ENCODE measurements at regions not wholly inside any gene's neighbourhood (a gene's known extent, or its start where the extent isn't known, plus 50 kb on each side); places are given as distances from the start of the nearest gene placed in this dataset.

GRCh38 chr11:92329646-92330045 is 105.0 kb downstream of the FAT3 start:
- H3K14ac ChIP-seq (ENCODE audit: insufficient read depth, low read length) = no peak overlapping the region
- H3K23me2 ChIP-seq (ENCODE audit: insufficient read length, low read depth, low read length, poor library complexity, severe bottlenecking) = no peaks in the 10 kb centered on the region
- no peak overlapping the region for H3K4me2 ChIP-seq (ENCODE audit: insufficient read depth, insufficient read length, low read length)
- H3T11ph ChIP-seq (ENCODE audit: low read length) = no peak overlapping the region
- Mint-ChIP-seq H3K27me3 (ENCODE audit: low read depth) (no peaks in the 10 kb centered on the region), H3K9me3 (no peaks in the 10 kb centered on the region; a peak in 2 of 5 replicates), H3K27ac (peak overlapping the region in 2 of 3 experiments; percentile 37 to 97; a peak in 4 of 7 replicates), H3K36me3 (ENCODE audit: insufficient read depth in 1 of 3, low read depth in 3 of 3) (peaks cover 0 to 1% (median 0%) of the 10 kb centered on the region in 3 experiments; a peak in 1 of 7 replicates), H3K4me3 (no peak overlapping the region), H3K4me1 (peaks cover 42 to 58% of the 10 kb centered on the region in 2 experiments)
- no peak for TF ChIP-seq CTCF (conservative IDR thresholded peaks at IDR 0.05)
- no peak overlapping the region for H2BK15ac ChIP-seq (ENCODE audit: low read depth, low read length)
- no peaks in the 10 kb centered on the region for H3K9me3 ChIP-seq (ENCODE audit: control insufficient read depth, low read depth, low read length)
- no peak for DNase-seq
- no peak overlapping the region for H2BK20ac ChIP-seq (ENCODE audit: low read depth, low read length, poor library complexity, severe bottlenecking)
- H2BK120ac ChIP-seq (ENCODE audit: low read depth, low read length, poor library complexity, severe bottlenecking) = no peak overlapping the region
- no peak overlapping the region for H2AK5ac ChIP-seq (ENCODE audit: insufficient read length, low read length)
- H3K79me1 ChIP-seq (ENCODE audit: insufficient read depth, low read depth, low read length, poor library complexity, severe bottlenecking) = peaks cover 6% of the 10 kb centered on the region
- H3K9ac ChIP-seq (ENCODE audit: extremely low read depth, insufficient read length, low read length) = no peak overlapping the region
- peaks cover 8% of the 10 kb centered on the region; the same call in 1 of the 2 replicates for H3K4me1 ChIP-seq (ENCODE audit: insufficient read depth, low read length)
- no peak overlapping the region for H4K5ac ChIP-seq (ENCODE audit: insufficient read length, low read depth, low read length)
- H3K27ac ChIP-seq (ENCODE audit: insufficient read length, low read depth, low read length) = peak overlapping the region; percentile 5
- H3K18ac ChIP-seq (ENCODE audit: insufficient read length, low read depth, low read length) = no peak overlapping the region
- H3K23ac ChIP-seq (ENCODE audit: insufficient read length, low read depth, low read length) = no peak overlapping the region
- H2AFZ ChIP-seq (ENCODE audit: low read length) = no peak overlapping the region
- no peak overlapping the region for H4K8ac ChIP-seq (replicated peaks; ENCODE audit: insufficient read length, low read depth, low read length)
- no peak overlapping the region for H4K91ac ChIP-seq (ENCODE audit: insufficient read length, low read depth, low read length)
- no CpG with 5 or more reads among the region's 2 CpGs for WGBS (ENCODE audit: extremely low coverage, insufficient read length, low lambda C conversion rate)
- peaks cover 2% of the 10 kb centered on the region; the same call in 1 of the 2 replicates for H3K79me2 ChIP-seq (ENCODE audit: insufficient read depth, low read length)
- no peak overlapping the region for H2BK12ac ChIP-seq (ENCODE audit: insufficient read length, low read depth, low read length)
- H2BK5ac ChIP-seq (ENCODE audit: insufficient read length, low read length) = no peak overlapping the region
- H3K56ac ChIP-seq (ENCODE audit: insufficient read length, low read depth, low read length) = no peak overlapping the region
- H3K4ac ChIP-seq (ENCODE audit: low read depth, low read length) = no peak overlapping the region
- H3K27me3 ChIP-seq (ENCODE audit: insufficient read depth, low read length) = no peaks in the 10 kb centered on the region
- no peaks in the 10 kb centered on the region for H4K20me1 ChIP-seq (ENCODE audit: control insufficient read depth, insufficient read depth, insufficient read length)
